22Rv1 (cell line): ENCODE measurements at regions not wholly inside any gene's neighbourhood (a gene's known extent, or its start where the extent isn't known, plus 50 kb on each side); places are given as distances from the start of the nearest gene placed in this dataset.

Experiments used
- ZFX ChIP-seq: fragments of 450-650 bp; IDR thresholded peaks from 2 replicates; pipeline ENCODE4 v1.6.1; 2017; ENCODE audit warnings: antibody characterized with exemption, borderline replicate concordance
- TF ChIP-seq, protein P1 (sequence below): fragments of 450-650 bp; IDR thresholded peaks from 2 replicates; pipeline ENCODE4 v1.5.1; 2017; ENCODE audit warnings: mild to moderate bottlenecking

DNA sequence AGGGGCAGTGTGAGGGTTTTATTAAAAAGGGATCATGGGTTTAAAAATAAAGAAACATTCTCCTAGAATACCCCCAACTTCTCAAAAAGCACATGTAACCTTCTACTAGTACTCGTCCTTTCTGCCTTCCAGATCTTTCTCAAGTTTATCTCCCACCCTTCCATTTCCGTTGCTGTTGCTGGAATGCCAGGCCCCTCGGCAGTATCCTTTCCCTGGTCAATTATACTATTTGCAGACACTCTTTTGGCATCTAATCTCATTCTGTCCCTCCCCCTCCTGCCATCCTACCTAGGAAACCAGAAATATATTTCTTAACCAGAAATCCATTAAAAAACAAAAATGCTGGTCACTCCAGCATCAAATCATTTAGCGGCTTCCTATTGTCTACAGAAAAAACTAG is 198.2 kb upstream of the ATP2B1 start:
- TF ChIP-seq, protein P1, sequence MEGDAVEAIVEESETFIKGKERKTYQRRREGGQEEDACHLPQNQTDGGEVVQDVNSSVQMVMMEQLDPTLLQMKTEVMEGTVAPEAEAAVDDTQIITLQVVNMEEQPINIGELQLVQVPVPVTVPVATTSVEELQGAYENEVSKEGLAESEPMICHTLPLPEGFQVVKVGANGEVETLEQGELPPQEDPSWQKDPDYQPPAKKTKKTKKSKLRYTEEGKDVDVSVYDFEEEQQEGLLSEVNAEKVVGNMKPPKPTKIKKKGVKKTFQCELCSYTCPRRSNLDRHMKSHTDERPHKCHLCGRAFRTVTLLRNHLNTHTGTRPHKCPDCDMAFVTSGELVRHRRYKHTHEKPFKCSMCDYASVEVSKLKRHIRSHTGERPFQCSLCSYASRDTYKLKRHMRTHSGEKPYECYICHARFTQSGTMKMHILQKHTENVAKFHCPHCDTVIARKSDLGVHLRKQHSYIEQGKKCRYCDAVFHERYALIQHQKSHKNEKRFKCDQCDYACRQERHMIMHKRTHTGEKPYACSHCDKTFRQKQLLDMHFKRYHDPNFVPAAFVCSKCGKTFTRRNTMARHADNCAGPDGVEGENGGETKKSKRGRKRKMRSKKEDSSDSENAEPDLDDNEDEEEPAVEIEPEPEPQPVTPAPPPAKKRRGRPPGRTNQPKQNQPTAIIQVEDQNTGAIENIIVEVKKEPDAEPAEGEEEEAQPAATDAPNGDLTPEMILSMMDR, result no peak
- no peak for TF ChIP-seq ZFX
